CD1c-positive myeloid dendritic cell (primary cell): ENCODE measurements at regions not wholly inside any gene's neighbourhood (a gene's known extent, or its start where the extent isn't known, plus 50 kb on each side); places are given as distances from the start of the nearest gene placed in this dataset.

ENCODE experiments used
- DNase-seq: peaks from one replicate; pipeline ENCODE4 v3.0.0-alpha.2; 2016; ENCODE audit errors: extremely low spot score

- DNase-seq: no peak
Measured at GRCh38 chr1:57494530-57495079, 70.7 kb upstream of the DAB1 start.

GRCh38 chr1:57492586-57493226, 68.8 kb upstream of the DAB1 start:
- DNase-seq: no peak

DNA sequence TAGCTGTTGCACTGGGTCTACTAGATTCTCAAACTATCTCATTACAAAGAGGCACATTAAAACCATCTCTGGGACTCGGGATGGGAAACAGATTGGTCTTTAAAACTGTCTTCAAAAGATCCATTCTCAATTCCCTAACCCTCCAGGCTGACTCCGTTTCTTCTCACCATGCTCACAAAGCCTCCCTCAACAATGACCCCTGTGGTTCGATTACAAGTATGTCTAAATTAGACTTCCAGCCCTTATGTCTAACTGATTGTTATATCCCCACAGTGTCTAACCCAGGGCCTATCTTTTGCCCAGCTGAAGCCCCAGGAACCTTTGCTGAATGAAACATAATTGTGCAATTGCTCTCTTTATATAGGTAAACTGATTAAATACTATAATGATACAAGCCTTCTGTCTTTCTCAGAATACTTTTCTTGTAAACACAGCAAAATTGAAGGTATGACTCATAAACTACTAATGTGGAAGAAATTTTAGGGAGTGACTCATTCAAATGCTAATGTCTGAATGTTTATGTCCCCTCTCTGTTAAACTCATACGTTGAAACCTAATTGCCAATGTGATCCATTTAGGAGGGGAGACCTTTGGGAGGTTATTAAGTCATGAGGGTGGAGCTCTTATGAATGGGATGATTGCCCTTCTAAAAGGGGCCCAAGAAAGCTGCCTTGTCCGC, 65.6 kb upstream of the DAB1 start:
- no peak for DNase-seq

DNA sequence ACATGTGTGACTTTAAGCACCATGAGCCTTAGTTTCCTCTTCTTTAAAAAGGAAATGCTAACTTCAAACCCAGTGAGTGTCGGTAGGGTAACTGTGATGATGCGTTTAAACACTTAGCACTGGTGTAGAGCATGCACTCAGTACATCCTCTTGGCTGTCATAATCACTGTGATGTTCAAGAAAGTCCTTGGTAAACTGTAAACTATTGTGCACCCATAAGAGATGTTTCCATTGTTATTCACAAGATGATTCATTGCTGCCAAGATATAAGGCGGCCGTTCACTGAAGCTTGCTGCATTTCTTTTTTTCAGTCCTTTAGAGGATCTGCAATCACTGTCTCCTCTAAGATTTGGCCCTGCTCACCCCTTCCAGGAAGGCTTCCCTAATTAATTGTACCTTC, 61.8 kb upstream of the DAB1 start:
- DNase-seq: no peak

- no peak for DNase-seq
Measured at GRCh38 chr1:57483954-57484353, 60.1 kb upstream of the DAB1 start.

DNA sequence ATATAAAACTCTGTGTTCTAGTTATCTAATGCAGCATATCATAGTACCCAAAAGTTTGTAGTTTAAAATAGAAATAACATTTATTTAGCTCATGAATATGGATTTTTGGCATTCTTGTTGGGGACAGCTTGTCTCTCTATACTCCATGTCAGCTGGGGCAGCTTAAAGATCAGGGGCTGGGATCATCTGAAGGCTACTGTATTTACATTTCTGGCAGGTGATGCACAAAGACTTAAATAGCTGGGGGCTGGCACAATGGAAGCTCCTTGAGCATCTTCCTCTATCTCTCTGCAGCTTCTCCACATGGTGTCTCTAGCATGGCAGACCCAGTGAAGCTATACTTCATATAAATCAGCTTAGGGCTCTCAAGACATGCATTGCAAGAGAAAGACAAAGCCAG, 55.6 kb upstream of the DAB1 start:
- DNase-seq: no peak

- DNase-seq: no peak
Measured at GRCh38 chr1:57475366-57475765, 51.5 kb upstream of the DAB1 start.

DNA sequence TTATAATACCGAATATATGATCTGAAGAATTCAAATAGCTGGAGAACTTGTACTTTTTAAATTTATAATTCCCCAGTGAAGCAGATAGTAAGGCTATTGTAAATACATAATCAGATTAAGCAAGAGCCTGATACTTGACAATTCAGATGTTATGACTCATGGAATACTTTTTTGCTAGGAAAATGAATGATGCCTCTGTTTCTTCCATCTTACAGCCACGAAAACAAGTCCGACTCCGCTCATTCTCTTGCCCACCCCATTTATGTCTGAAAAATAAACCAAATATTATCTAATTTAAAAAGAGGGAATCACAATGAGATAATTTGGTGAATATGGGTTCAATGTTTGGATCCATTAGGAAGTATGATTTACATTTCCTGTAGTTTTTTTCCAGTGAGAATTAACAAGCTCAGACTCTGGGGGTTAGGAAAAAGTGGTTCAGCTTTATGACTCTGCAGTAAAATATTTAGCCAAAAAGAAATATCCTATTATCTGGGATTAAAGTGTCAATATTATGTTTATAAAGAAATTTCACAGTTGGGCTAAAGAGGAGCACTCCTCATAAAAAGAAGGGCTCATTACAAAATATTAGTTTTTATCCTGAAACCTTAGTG, 50.4 kb upstream of the DAB1 start:
- DNase-seq: no peak
